ENCODE measurements at regions not wholly inside any gene's neighbourhood (a gene's known extent, or its start where the extent isn't known, plus 50 kb on each side); places are given as distances from the start of the nearest gene placed in this dataset.
"Not testable (repeated sequence)": the region's sequence is repeated elsewhere in the genome, so short reads cannot be mapped to it uniquely, and the experiment has no call there.

DNA sequence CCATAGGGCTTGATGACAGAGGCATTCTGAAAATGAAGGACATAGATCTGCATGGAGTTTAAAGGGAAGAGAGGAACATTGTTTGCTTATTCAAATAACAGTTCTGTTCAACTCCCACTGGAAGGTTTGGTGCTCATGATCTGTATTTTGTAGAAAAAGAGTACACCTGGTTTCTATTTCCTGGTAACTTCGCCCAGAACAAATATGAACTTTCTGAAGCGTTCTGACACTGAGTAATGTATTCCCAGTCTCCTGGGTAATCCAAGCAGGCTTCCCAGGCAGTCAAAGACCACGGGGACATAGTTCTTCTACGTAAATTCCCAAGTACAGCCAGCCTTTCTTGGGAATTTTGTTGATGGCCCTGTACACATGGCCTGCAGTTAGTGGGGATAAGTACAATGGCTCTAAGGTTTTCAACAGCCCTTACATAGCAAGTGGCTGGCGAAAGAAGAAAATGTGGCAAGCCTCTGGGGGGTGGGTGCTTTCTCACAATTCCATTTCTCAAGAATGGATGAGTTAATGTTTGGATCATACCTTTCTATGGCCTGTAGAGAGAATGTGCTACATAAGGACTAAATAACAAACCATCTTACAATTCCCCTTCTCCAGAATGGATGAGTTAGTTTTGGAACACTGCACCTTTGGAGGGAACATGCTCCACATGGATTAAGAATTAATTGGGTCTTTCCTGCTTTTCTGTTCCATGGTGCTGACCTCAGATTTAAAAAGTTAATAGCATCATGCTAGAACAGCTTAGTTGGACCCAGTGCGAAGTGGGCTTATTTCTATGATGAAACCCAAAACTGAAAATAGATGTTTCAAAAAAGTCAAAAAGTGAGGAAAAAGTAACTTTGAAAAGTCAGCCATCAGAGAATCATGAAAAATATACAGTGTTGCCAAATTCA, 52.7 kb downstream of the COL6A6 start:
- DNase-seq (ENCODE audit: low spot score) = no peak

DNA sequence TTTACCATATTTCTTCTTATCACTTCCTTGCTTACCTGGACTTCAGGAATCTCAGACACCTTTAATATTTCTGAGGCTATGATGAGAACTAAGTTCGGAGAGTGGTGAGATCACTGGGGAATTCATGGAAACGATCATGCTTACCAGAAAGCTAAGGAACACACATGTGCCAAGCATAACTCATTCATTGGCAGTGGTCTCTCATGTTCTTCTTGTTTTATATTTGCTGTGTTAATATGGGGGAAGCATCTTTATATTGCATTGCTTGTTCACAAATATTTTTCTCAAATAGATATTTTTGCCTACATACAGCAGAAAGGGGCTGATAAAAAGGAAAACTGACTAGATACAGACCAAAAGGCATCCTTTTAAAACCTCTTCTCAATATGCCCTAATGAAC, 55.8 kb downstream of the COL6A6 start:
- DNase-seq (ENCODE audit: low spot score) = no peak

DNA sequence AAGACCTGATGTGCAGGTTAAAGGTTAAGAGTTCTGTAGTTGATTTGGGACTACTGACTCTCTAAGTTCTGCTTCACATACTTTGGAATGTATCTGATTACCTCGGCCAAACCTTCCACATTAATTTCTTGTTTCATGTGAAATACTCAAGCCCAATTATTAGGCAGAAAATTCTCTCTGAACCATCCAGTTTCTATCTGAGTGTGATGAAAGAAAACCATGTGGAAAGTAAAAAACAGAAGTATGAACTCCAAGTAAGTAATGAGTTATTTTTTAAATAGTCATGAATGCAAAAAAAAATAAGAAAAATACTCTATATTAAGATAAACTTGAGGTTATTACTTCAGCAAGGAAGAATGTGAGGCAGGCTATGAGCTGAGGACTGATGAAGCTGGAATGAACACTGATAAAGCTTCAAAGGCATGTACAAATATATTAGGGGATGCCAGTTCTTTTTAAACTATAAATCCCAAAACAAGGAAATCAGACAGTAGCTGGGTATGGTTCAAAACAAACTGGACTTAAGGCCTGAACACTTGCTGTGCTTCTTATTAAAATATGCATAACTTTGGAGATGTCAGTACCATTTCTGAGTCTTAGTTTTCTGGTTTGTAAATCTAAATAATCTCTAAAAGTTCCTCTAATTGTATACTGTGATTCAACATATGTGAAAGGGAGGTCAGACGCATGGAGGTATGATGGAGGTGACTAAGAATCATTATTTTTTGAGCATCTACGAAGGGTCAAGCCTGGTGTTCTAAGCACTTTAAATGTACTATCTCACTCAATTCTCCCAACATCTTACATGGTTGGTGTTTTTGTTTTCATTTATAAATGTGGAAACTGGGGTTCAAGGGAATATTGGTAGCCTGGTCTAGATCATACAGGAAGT, 59.6 kb downstream of the COL6A6 start:
- no peak for DNase-seq (ENCODE audit: low spot score)

DNA sequence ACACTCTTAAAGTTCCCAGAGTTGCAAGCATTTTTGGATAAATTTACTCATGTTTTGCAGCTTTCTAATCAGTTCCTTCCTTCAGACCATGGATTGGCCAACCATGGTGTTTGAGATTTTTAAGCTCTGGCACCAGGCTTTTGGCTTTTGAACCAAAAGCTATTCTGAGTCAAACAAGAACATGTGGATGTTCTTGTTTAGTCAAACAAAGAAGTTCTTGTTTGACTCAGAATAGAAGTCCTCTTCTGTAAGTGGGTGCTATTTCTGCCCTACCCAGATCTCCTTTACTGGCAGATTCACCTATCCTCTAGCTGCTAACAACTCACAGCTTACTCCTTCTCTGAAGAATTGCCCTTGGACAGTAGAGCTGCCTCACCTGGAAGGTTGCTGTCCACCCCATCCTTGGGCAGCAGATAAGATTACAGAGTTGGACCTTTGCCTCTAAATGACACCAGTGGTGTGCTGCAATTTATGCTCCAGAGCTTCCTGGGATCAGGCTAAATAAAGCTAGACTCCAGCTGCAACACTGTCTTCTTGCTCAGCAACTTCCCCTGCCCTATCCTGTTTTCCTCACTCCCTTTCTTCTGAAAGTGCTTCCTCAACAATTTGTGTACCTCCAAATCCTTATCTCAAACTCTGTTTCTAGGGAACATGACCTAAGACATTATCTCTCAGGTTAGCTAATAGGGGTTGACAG, 65.6 kb downstream of the COL6A6 start:
- no peak for DNase-seq (ENCODE audit: low spot score)

DNA sequence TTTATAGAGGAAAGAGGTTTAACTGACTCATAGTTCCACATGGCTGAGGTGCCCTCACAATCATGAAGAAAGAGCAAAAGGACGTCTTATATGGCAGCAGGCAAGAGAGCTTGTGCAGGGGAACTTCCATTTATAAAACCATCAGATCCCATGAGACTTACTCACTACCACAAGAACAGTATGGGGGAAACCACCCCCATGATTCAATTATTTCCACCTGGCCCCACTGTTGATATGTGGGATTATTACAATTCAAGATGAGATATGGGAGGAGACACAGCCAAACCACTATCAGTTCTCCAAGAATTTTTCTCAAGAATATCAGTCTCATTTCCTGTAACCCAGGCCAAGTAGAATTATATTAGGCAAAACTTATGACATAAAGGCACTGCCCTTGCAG, 77.8 kb downstream of the COL6A6 start:
- DNase-seq (ENCODE audit: low spot score) = not testable (repeated sequence)

DNA sequence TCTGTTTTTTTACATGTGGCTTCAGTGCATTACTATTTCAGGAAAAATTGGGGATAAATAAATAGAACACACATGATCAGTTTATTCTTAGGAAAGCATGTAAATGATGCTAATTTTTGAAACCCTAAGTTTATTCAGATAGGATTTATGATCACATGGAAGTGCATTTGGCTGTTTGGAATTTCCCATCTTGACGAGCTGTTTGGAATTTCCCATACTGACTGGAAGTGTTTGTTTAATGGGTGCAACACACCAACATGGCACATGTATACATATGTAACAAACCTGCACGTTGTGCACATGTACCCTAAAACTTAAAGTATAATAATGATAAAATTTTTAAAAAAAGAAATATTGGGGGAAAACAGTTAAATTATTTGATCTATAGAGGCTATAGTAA, 79.5 kb downstream of the COL6A6 start:
- DNase-seq (ENCODE audit: low spot score) = no peak

DNA sequence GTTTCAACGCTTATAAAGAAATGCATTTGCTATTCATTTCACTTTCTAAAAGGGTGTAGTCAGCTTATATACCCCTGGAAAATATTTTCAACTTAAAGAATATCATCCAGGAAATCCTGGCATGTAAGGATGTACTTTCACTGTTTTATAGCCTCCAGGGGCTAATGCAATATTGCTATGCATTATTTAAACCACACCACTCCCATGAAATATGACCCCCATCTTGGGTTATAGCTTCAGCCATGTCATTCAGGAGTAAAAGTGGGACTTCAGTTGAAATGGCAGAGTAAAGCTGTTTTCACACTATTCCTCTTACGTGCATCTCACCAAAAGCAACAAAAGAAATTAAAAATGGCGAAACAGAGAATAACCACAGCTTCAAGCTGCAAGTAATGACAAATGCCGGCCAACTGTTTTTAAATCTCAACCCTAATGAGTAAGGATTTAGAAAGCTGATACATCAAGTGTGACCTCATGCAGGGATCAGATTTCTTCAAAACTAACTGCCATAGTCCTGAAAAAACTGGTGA, 84.5 kb downstream of the COL6A6 start:
- no peak for DNase-seq (ENCODE audit: low spot score)

DNA sequence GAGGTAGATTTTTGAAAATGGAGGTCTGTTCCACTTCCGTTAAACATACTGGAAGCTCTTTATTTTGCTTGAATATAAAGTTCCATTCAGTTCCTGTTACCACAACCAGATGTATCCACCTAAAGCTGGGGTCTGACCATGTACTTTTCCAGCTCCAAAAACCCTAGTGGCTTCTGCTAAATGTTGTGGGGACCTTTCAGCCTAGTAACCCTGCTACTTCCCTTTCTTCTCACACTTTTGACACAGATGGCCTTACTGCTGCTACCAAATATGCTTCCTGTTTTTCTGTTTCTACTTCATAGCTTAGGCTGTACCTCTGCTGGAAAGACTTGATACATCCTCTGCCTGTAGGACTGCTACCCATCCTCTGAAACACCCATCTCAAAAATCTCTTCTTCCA, 87.8 kb downstream of the COL6A6 start:
- DNase-seq (ENCODE audit: low spot score) = no peak

DNA sequence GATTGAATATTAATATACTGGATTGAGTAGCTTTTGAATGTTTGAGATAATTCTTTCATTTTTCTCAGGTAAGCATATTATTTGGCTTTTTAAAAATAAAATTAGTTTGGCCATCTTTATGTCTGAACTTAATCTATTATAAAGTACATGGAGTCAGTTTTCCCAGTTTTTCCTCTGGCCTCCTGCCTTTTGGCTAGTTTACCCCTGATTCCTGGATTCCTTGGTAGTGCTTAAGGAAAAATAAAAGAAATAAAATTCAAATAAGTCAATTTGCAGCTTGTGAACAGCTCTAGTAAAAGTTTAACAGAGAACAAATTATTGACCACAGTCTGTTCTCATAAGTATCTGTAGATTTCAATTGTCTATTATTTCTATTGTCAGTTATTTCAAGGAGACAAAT, 89.4 kb downstream of the COL6A6 start:
- no peak for DNase-seq (ENCODE audit: low spot score)

DNA sequence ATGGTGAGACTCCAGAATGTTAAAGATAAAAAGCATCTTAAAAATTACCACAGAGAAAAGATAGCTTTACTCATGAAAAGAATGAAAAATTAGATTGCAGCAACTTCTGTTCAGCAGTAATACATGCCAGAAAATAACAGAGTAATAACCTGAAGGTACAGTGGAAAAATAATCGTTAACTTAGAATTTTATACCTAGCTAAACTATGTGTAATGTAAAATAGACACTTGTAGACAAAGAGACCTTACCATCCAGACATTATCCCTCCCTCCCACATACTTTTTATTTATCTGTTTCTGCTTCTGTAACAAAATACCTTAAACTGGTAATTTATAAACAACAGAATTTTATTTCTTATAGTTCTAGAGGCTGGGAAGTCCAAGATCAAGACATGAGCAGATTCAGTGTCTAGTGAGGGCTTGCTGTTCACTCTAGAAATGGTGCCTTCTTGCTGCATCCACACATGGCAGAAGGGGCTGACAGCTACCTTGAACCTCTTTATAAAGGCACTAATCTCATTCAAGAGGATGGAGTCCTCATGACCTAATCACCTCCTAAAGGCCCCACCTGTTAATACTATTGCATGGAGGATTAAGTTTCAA, 90.7 kb downstream of the COL6A6 start:
- DNase-seq (ENCODE audit: low spot score) = no peak

DNA sequence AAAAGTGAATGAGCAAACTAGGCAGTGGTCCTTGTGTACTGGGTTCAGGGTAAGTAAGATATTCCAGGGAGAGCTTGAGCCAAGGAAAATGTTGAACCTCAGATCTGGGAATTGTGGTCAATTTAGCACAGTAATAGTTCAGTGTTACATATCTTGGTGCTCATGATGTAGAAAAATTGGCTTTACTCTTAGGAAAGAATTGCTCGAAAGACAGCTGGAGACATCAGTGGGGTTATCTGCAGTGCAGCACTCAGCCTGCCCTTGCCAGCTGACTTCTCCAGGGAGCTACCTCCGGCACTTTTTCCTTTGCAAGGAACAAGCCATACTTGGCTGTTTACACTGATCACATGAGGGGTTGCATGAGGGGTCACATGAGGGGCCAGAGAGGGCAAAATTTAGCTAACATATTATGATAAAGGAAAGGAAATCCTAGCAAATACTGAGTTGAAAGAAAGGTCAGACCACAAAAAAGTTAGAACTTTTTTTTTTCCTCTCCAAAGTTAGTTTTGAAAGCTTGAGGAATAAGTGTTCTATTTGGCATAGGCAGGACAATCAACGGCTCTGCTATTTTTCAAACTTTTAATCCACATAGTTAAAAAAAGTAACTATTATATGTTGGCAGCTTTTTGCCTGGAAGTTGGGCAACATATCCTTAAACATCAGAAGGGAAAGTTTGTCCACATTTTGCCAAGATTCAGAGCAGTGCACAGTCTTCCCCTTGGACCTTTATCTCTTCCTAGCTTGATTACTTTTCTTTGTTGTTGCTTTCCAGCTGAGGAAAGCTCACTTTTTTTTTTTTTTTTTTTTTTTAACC, 92.4 kb downstream of the COL6A6 start:
- no peak for DNase-seq (ENCODE audit: low spot score)

DNA sequence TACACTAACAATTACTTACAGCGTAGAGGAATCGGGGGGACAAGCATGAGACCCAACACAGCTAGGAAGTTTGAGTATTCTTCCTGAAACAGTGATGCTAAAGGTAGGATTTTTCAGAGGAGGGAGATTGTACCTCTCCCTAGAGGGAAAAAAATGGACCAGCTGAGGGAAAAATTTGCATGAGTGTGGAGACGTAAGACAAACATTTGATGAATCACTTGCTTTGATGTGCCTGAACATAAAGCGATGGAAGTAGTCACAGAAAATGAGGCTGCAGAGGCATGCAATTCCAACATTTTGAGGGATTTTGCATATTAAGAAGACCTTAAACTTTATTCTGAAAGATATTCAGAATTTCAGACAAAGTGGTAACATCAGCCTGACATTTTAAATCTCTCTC, 102.2 kb downstream of the COL6A6 start:
- DNase-seq (ENCODE audit: low spot score) = no peak

DNA sequence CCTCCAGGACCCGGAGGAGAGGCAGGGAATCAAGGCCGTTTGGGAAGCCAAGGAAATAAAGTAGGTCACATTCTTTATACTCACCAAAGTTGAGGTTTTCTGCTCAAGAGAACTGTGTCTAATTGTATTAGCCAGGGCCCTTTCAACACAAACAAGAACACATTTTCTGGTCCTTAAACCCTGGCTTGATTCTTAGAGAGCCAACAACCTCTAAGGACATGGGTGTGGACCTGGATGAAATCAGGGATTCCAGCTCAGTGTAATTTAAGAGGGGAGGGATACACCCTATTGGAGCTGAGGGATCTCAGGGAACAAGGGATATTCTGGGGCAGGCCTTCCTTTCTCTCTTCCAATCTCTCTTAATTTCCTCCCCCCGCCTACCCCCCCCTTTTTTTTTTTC, 104.8 kb downstream of the COL6A6 start:
- no peak for DNase-seq (ENCODE audit: low spot score)

DNA sequence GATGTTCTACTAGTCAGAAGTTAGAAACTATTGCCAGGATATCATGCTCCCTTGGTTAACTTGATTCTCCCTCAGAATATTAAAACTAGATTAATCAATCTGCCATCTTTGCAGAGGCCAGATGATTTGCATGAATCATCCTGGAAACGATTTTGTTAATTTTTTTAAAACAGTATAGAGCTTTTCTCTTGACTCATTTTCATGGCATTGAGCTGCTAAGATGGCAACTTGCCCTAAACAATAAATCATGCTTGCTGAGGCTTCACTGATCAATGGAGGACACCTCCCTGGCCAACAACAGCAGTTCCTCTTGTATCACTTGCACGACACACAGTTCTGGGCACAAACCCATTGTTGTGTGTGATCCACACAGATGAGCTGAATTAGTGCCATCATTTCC, 109.1 kb downstream of the COL6A6 start:
- peak; percentile 30 for DNase-seq (ENCODE audit: low spot score)

DNA sequence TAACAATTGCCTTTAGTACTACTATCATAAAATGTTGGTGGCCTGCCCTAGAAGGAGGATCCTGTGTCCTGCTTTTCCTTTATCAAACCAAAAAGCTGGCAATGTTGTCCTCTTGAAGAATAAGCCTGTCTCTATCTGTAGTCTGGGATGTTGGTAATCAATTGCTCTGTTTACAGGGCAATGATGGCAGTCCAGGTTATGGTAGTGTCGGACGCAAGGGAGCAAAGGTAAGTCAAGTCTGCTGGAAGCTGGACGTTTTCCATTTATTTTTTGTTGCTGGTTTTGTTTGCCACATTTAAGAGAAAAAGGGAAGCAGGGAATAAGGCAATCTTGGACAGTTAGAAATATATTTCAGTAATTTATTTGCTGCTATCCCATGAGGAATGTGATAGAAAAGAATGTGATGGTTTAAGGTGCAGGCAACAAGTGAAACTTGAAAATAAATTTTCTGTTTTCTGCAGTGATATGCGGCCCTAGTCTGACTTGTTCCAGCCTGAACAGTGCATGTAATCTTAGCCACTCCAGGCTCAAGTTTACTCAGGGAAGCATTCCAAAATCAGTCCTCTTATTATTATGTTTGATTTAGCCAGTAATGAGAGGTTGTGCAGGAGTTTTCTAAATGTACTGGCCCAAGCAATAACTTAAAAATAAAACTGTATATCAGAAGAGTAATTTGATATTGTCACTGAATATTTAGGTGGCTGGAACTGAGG, 110.3 kb downstream of the COL6A6 start:
- no peak for DNase-seq (ENCODE audit: low spot score)

DNA sequence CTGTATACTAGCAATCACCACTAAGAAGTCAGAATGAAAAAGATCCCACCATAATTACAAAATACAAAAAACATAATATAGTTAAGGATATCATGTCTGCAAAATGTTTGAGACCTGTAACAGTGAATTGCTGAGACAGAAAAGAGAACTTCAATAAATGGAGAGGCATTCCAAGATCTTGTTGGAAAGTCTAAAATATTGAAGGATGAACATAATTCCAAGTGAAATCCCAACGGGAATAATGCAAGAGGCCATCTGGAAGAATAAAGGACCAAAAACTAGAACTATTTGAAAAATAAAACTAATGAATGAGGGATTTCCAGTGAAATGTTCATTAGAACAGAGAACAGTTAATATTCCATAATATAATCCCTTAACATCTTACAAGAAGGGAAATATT, 110.9 kb downstream of the COL6A6 start:
- no peak for DNase-seq (ENCODE audit: low spot score)
